ENCODE measurements at regions not wholly inside any gene's neighbourhood (a gene's known extent, or its start where the extent isn't known, plus 50 kb on each side); places are given as distances from the start of the nearest gene placed in this dataset.

- ChIA-PET CTCF (interaction anchor here (0.6 kb wide), 1 partner anchor 635 kb away, joined by 4 read pairs; no protein-coding TSS in a partner anchor), POLR2A (no interaction called here)
- no peaks in the 10 kb centered on the region for H3K36me3 Mint-ChIP-seq (ENCODE audit: low read depth)
- H3K4me3 Mint-ChIP-seq, result no peak overlapping the region
- no peak overlapping the region for H3K27ac Mint-ChIP-seq
- no peaks in the 10 kb centered on the region for H3K9me3 Mint-ChIP-seq (ENCODE audit: low read depth)
- ATAC-seq, result no peak
- H3K27me3 Mint-ChIP-seq, result no peaks in the 10 kb centered on the region
- DNase-seq, result no peak
- H3K4me1 Mint-ChIP-seq, result no peaks in the 10 kb centered on the region
- intact Hi-C loops (cut with DNase I, micrococcal nuclease), result no loop called here
Observed at GRCh38 chr17:13244513-13244912, 226.7 kb upstream of the ELAC2 start.

- intact Hi-C loops (cut with DNase I, micrococcal nuclease), result no loop called here
- Mint-ChIP-seq H3K4me3 (no peak overlapping the region), H3K36me3 (ENCODE audit: low read depth) (no peaks in the 10 kb centered on the region), H3K27me3 (no peaks in the 10 kb centered on the region), H3K4me1 (no peaks in the 10 kb centered on the region), H3K9me3 (ENCODE audit: low read depth) (no peaks in the 10 kb centered on the region), H3K27ac (no peak overlapping the region)
- ATAC-seq (no peak), DNase-seq (no peak)
- ChIA-PET CTCF (no interaction called here), POLR2A (no interaction called here)
Observed at GRCh38 chr17:13243585-13243984, 225.8 kb upstream of the ELAC2 start.

- Mint-ChIP-seq H3K9me3 (ENCODE audit: low read depth) (no peaks in the 10 kb centered on the region), H3K27ac (no peak overlapping the region), H3K4me1 (no peaks in the 10 kb centered on the region), H3K36me3 (ENCODE audit: low read depth) (no peaks in the 10 kb centered on the region), H3K4me3 (no peak overlapping the region), H3K27me3 (no peaks in the 10 kb centered on the region)
- ATAC-seq (no peak), DNase-seq (no peak)
- CTCF ChIA-PET, result no interaction called here
- POLR2A ChIA-PET, result no interaction called here
- intact Hi-C loops (cut with DNase I, micrococcal nuclease), result no loop called here
Observed at GRCh38 chr17:13240851-13241250, 223.0 kb upstream of the ELAC2 start.

- H3K4me3 Mint-ChIP-seq, result no peak overlapping the region
- ChIA-PET CTCF (no interaction called here), POLR2A (no interaction called here)
- intact Hi-C loops (cut with DNase I, micrococcal nuclease), result no loop called here
- DNase-seq (no peak), ATAC-seq (no peak)
- peaks cover 3% of the 10 kb centered on the region for H3K27me3 Mint-ChIP-seq
- no peaks in the 10 kb centered on the region for H3K9me3 Mint-ChIP-seq (ENCODE audit: low read depth)
- no peak overlapping the region for H3K27ac Mint-ChIP-seq
- H3K36me3 Mint-ChIP-seq (ENCODE audit: low read depth), result no peaks in the 10 kb centered on the region
- H3K4me1 Mint-ChIP-seq, result no peaks in the 10 kb centered on the region
Observed at GRCh38 chr17:13230350-13231264, 212.8 kb upstream of the ELAC2 start.

- CTCF ChIA-PET, result no interaction called here
Observed at GRCh38 chr17:13228225-13228624, 210.4 kb upstream of the ELAC2 start.

GRCh38 chr17:13222975-13223374, 205.1 kb upstream of the ELAC2 start:
- ATAC-seq (no peak), DNase-seq (no peak)
- Mint-ChIP-seq H3K27me3 (peaks cover 5% of the 10 kb centered on the region), H3K36me3 (ENCODE audit: low read depth) (no peaks in the 10 kb centered on the region), H3K4me3 (no peak overlapping the region), H3K27ac (no peak overlapping the region), H3K9me3 (ENCODE audit: low read depth) (no peaks in the 10 kb centered on the region), H3K4me1 (no peaks in the 10 kb centered on the region)
- CTCF ChIA-PET, result no interaction called here
- POLR2A ChIA-PET, result no interaction called here
- intact Hi-C loops (cut with DNase I, micrococcal nuclease), result no loop called here

More at GRCh38 chr17:13228225-13228624, 210.4 kb upstream of the ELAC2 start:
- Mint-ChIP-seq H3K4me3 (no peak overlapping the region), H3K27ac (no peak overlapping the region), H3K4me1 (no peaks in the 10 kb centered on the region), H3K27me3 (peaks cover 5% of the 10 kb centered on the region), H3K9me3 (ENCODE audit: low read depth) (no peaks in the 10 kb centered on the region), H3K36me3 (ENCODE audit: low read depth) (no peaks in the 10 kb centered on the region)
- intact Hi-C loops (cut with DNase I, micrococcal nuclease), result no loop called here
- ATAC-seq (no peak), DNase-seq (no peak)
- POLR2A ChIA-PET, result no interaction called here

GRCh38 chr17:13212860-13213259, 195.0 kb upstream of the ELAC2 start:
- ChIA-PET CTCF (no interaction called here), POLR2A (no interaction called here)
- no peak overlapping the region for H3K4me3 Mint-ChIP-seq
- H3K9me3 Mint-ChIP-seq (ENCODE audit: low read depth), result peaks cover 2% of the 10 kb centered on the region
- no peak overlapping the region for H3K27ac Mint-ChIP-seq
- no peaks in the 10 kb centered on the region for H3K4me1 Mint-ChIP-seq
- H3K36me3 Mint-ChIP-seq (ENCODE audit: low read depth), result no peaks in the 10 kb centered on the region
- DNase-seq (no peak), ATAC-seq (no peak)
- intact Hi-C loops (cut with DNase I, micrococcal nuclease), result no loop called here
- H3K27me3 Mint-ChIP-seq, result peaks cover 6% of the 10 kb centered on the region

- ChIA-PET CTCF (no interaction called here), POLR2A (no interaction called here)
- ATAC-seq, result no peak
- intact Hi-C loops (cut with DNase I, micrococcal nuclease), result no loop called here
- no peaks in the 10 kb centered on the region for H3K36me3 Mint-ChIP-seq (ENCODE audit: low read depth)
- H3K27me3 Mint-ChIP-seq, result peaks cover 6% of the 10 kb centered on the region
- peaks cover 5% of the 10 kb centered on the region for H3K9me3 Mint-ChIP-seq (ENCODE audit: low read depth)
- H3K4me3 Mint-ChIP-seq, result no peak overlapping the region
- no peaks in the 10 kb centered on the region for H3K4me1 Mint-ChIP-seq
- H3K27ac Mint-ChIP-seq, result no peak overlapping the region
- DNase-seq, result no peak
Observed at GRCh38 chr17:13209081-13209480, 191.3 kb upstream of the ELAC2 start.

- no peaks in the 10 kb centered on the region for H3K4me1 Mint-ChIP-seq
- H3K9me3 Mint-ChIP-seq (ENCODE audit: low read depth), result peaks cover 7% of the 10 kb centered on the region
- ATAC-seq, result no peak
- intact Hi-C loops (cut with DNase I, micrococcal nuclease), result no loop called here
- H3K27ac Mint-ChIP-seq, result no peak overlapping the region
- no peaks in the 10 kb centered on the region for H3K27me3 Mint-ChIP-seq
- DNase-seq, result no peak
- no peaks in the 10 kb centered on the region for H3K36me3 Mint-ChIP-seq (ENCODE audit: low read depth)
- ChIA-PET CTCF (no interaction called here), POLR2A (no interaction called here)
- no peak overlapping the region for H3K4me3 Mint-ChIP-seq
Observed at GRCh38 chr17:13204607-13205237, 186.9 kb upstream of the ELAC2 start.

GRCh38 chr17:13202835-13203234, 185.0 kb upstream of the ELAC2 start:
- intact Hi-C loops (cut with DNase I, micrococcal nuclease), result no loop called here
- Mint-ChIP-seq H3K27me3 (no peaks in the 10 kb centered on the region), H3K9me3 (ENCODE audit: low read depth) (peaks cover 7% of the 10 kb centered on the region), H3K4me1 (no peaks in the 10 kb centered on the region), H3K4me3 (no peak overlapping the region), H3K36me3 (ENCODE audit: low read depth) (no peaks in the 10 kb centered on the region), H3K27ac (no peak overlapping the region)
- ATAC-seq (no peak), DNase-seq (no peak)
- ChIA-PET POLR2A (no interaction called here), CTCF (no interaction called here)

GRCh38 chr17:13200671-13201070, 182.8 kb upstream of the ELAC2 start:
- intact Hi-C loops (cut with DNase I, micrococcal nuclease), result no loop called here

GRCh38 chr17:13199425-13199824, 181.6 kb upstream of the ELAC2 start:
- Mint-ChIP-seq H3K36me3 (ENCODE audit: low read depth) (no peaks in the 10 kb centered on the region), H3K27me3 (no peaks in the 10 kb centered on the region), H3K4me3 (no peak overlapping the region), H3K4me1 (no peaks in the 10 kb centered on the region), H3K9me3 (ENCODE audit: low read depth) (peaks cover 4% of the 10 kb centered on the region), H3K27ac (no peak overlapping the region)
- CTCF ChIA-PET, result no interaction called here
- ATAC-seq (no peak), DNase-seq (no peak)
- intact Hi-C loops (cut with DNase I, micrococcal nuclease), result loop anchor here in 1 of 2 experiments (10.0 kb wide), 1 partner anchor 55 kb away; no protein-coding TSS in a partner anchor
- POLR2A ChIA-PET, result no interaction called here

More at GRCh38 chr17:13200671-13201070, 182.8 kb upstream of the ELAC2 start:
- DNase-seq (no peak), ATAC-seq (no peak)
- Mint-ChIP-seq H3K27me3 (no peaks in the 10 kb centered on the region), H3K9me3 (ENCODE audit: low read depth) (peaks cover 4% of the 10 kb centered on the region), H3K4me1 (no peaks in the 10 kb centered on the region), H3K36me3 (ENCODE audit: low read depth) (no peaks in the 10 kb centered on the region), H3K4me3 (no peak overlapping the region), H3K27ac (no peak overlapping the region)
- ChIA-PET CTCF (no interaction called here), POLR2A (no interaction called here)
